Subcutaneous abdominal adipose tissue (tissue), 5 donors: ENCODE measurements at regions not wholly inside any gene's neighbourhood (a gene's known extent, or its start where the extent isn't known, plus 50 kb on each side); places are given as distances from the start of the nearest gene placed in this dataset.

ENCODE experiments used
- H3K27ac ChIP-seq: one replicate; pipeline ENCODE4 v1.7.0; 2013; ENCODE audit warnings: low read depth, mild to moderate bottlenecking, inconsistent platforms, low read length, moderate library complexity
- H3K27me3 ChIP-seq, 5 donors: one replicate each; pipeline ENCODE4 v1.7.0; 2013; ENCODE audit warnings: low read length in 5 of 5, inconsistent platforms in 1 of 5; ENCODE audit not compliant: control insufficient read depth in 5 of 5, insufficient read depth in 4 of 5
- H3K36me3 ChIP-seq, 5 donors: one replicate each; pipeline ENCODE4 v1.7.0; 2013; ENCODE audit warnings: low read length in 5 of 5; ENCODE audit not compliant: control insufficient read depth in 5 of 5, insufficient read depth in 5 of 5
- H3K4me1 ChIP-seq, 5 donors: one replicate each; pipeline ENCODE4 v1.7.0; 2013; ENCODE audit warnings: low read length in 5 of 5, mild to moderate bottlenecking in 3 of 5, moderate library complexity in 1 of 5; ENCODE audit not compliant: control insufficient read depth in 5 of 5, insufficient read depth in 5 of 5
- H3K4me3 ChIP-seq, 5 donors: one replicate each; pipeline ENCODE4 v1.7.0; 2013; ENCODE audit warnings: low read length in 5 of 5, low read depth in 1 of 5
- H3K9ac ChIP-seq, 5 donors: one replicate each; pipeline ENCODE4 v1.7.0; 2013; ENCODE audit warnings: low read length in 5 of 5, mild to moderate bottlenecking in 4 of 5, moderate library complexity in 3 of 5
- H3K9me3 ChIP-seq, 5 donors: one replicate each; pipeline ENCODE4 v1.7.0; 2013; ENCODE audit warnings: low read length in 5 of 5; ENCODE audit not compliant: control insufficient read depth in 5 of 5
- donor health status: healthy.
- donor health status: healthy.
- donor health status: healthy.
- donor health status: healthy.
- donor health status: healthy.

DNA sequence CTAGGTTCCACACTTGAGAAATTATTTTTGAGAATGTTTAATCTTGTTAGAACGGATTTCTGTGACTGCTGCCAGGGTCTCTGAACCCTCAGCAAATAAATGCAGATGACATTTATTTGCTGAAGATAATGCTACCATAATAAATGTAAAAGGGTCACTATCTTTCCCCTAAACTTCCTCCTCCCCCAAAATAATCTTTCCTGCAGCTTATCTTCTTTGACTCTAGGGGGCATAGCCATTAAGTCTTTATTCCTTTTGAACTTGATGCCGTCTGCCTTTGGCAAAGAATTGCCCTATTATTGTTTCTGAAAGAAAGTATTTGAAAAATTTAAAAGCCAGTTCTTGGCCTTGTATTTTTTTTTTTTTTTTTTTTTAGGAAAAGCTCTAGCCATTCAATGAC lies 63.6 kb upstream of the ACSL3 start:
- no peak overlapping the region for H3K9ac ChIP-seq
- no peaks in the 10 kb centered on the region for H3K9me3 ChIP-seq
- H3K4me3 ChIP-seq: no peak overlapping the region
- H3K4me1 ChIP-seq: peaks cover 8 to 21% (median 15%) of the 10 kb centered on the region in 5 donors
- no peaks in the 10 kb centered on the region for H3K27me3 ChIP-seq
- no peaks in the 10 kb centered on the region for H3K36me3 ChIP-seq
- no peak overlapping the region for H3K27ac ChIP-seq

- Histone ChIP-seq H3K4me3 (no peak overlapping the region), H3K9me3 (no peaks in the 10 kb centered on the region), H3K27me3 (no peaks in the 10 kb centered on the region), H3K9ac (no peak overlapping the region), H3K36me3 (no peaks in the 10 kb centered on the region), H3K27ac (no peak overlapping the region), H3K4me1 (peaks cover 5 to 17% (median 17%) of the 10 kb centered on the region in 5 donors)
Observed at GRCh38 chr2:222797871-222798270, 63.0 kb upstream of the ACSL3 start.

DNA sequence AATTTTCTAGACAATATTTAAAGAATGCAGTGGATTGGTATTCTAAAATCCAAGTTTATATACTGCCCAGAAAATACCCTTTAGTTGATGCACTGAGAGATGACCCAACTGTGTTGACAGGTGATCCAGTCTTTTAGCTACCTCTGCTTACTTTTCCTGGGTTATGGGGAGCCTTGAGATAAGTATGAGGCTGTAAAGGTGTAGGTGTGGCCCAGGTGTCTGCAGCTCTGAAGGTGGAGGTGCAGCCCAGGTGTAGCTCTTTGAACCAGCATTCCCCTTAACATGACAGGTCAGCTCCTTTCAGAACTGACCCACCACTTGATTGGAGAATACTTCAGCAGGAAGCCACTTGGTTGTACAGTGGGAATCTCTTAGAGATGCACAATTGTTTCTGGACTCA lies 62.3 kb upstream of the ACSL3 start:
- Histone ChIP-seq H3K9me3 (no peaks in the 10 kb centered on the region), H3K4me3 (no peak overlapping the region), H3K4me1 (peaks cover 5 to 19% (median 17%) of the 10 kb centered on the region in 5 donors), H3K27ac (no peak overlapping the region), H3K27me3 (no peaks in the 10 kb centered on the region), H3K9ac (no peak overlapping the region), H3K36me3 (no peaks in the 10 kb centered on the region)

- Histone ChIP-seq H3K4me1 (peaks cover 5 to 19% (median 17%) of the 10 kb centered on the region in 5 donors), H3K27me3 (no peaks in the 10 kb centered on the region), H3K4me3 (no peak overlapping the region), H3K36me3 (no peaks in the 10 kb centered on the region), H3K9ac (no peak overlapping the region), H3K9me3 (no peaks in the 10 kb centered on the region), H3K27ac (no peak overlapping the region)
Observed at GRCh38 chr2:222799262-222799918, 61.4 kb upstream of the ACSL3 start.

DNA sequence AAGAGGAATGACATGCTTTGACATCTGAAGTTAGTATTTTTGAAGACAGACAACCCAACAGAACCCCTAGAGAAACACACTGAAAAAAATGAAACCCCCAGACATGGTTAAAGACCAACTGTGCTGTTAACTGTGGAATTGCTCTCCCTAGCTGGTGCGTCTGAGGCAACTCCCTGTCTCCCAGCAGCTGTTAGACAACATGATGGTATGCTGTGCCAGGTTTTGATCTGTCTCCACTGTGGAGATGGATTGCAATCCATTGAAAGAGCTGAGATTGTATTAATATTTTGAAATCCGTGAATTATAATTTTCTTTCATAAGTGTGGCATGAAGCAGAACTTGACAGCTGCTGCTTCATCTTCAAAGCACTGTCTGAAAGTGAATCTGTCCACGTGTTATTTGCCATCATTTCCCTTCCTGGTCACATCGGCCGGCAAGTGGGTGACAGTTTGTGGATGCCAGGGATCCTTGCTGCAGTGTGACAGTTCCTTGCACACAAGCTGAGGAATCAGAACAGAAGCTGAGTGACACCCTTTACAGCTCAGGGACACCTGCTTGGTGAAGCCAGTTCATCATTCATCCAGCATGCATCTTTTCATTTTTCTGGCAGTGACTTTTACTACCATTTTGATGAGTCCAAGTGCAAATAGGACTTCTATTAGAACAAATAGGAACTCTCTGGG lies 58.2 kb upstream of the ACSL3 start:
- no peak overlapping the region for H3K4me3 ChIP-seq
- no peak overlapping the region for H3K9ac ChIP-seq
- peaks cover 0 to 20% (median 14%) of the 10 kb centered on the region in 5 donors for H3K4me1 ChIP-seq
- no peaks in the 10 kb centered on the region for H3K27me3 ChIP-seq
- no peaks in the 10 kb centered on the region for H3K9me3 ChIP-seq
- H3K27ac ChIP-seq: no peak overlapping the region
- no peaks in the 10 kb centered on the region for H3K36me3 ChIP-seq

GRCh38 chr2:222804351-222804750 lies 56.5 kb upstream of the ACSL3 start:
- no peak overlapping the region for H3K27ac ChIP-seq
- H3K36me3 ChIP-seq: no peaks in the 10 kb centered on the region
- H3K9ac ChIP-seq: no peak overlapping the region
- H3K4me1 ChIP-seq: peaks cover 0 to 19% (median 14%) of the 10 kb centered on the region in 5 donors
- no peaks in the 10 kb centered on the region for H3K27me3 ChIP-seq
- no peaks in the 10 kb centered on the region for H3K9me3 ChIP-seq
- no peak overlapping the region for H3K4me3 ChIP-seq

DNA sequence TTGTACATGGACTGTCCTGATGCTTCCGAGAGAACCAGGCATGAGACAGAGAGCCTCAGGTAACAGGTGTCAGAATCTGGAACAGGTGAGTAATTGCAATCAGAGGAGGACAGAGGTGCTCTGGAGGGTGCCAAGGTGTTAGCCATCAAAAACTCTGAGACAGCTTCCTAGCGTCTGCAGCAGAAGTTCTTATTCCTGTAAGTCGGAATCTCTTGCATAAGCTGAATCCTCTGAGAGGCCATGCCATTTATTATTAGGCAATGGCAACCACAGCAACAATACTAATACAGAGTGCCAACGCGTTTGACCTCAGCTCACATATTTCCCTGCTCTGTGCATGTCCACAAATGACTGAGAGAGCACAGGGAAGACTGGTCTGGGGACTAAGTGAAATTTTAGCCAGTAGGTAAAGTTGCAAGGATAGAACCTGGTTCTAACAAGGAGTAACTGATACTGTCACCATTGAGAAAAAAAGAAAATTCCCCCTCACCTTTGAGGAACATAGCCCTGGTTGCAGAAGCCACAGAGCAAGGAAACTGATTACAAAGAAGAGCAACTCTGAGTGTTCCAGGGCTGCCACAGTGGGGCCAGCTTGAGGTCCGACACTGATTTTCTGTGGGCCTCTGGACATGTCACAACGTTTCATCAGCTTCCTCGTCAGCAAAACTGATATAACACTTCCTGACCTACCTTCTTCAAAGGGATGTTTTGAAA lies 55.1 kb upstream of the ACSL3 start:
- Histone ChIP-seq H3K27ac (no peak overlapping the region), H3K9me3 (no peaks in the 10 kb centered on the region), H3K9ac (no peak overlapping the region), H3K4me1 (peaks cover 0 to 19% (median 14%) of the 10 kb centered on the region in 5 donors), H3K27me3 (no peaks in the 10 kb centered on the region), H3K4me3 (no peak overlapping the region), H3K36me3 (no peaks in the 10 kb centered on the region)

DNA sequence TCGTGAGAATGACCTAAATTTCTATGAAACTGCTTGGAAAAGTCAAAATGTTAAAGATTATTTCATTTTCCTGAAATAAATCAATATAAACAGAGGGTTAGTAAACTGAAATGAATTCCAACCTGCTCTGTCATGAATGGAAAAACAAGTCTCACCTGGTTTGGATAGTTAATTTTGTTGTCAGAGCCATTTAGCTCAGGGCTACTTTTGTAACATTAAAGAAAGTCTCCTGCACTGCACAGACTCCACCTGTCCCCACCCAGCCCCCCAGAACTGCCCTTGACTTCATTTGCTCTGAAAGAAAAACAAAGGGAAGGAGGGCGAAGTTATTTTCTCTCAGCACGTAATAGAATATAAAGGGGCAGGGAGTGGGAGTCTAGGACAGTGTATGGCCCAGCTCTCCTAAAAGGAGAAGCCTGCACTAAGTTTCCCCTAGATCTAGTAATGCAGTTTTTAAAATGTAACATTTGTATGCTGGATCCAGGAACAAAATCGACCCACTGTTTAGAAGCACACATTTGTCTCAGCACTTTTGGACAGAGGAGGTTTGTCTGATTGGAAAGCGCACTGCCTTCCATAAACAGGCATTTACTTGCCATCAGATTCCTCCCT lies 54.2 kb upstream of the ACSL3 start:
- no peak overlapping the region for H3K9ac ChIP-seq
- peaks cover 0 to 19% (median 14%) of the 10 kb centered on the region in 5 donors for H3K4me1 ChIP-seq
- no peak overlapping the region for H3K4me3 ChIP-seq
- H3K27ac ChIP-seq: no peak overlapping the region
- H3K36me3 ChIP-seq: no peaks in the 10 kb centered on the region
- H3K9me3 ChIP-seq: no peaks in the 10 kb centered on the region
- H3K27me3 ChIP-seq: no peaks in the 10 kb centered on the region

GRCh38 chr2:222807431-222807830 lies 53.4 kb upstream of the ACSL3 start:
- no peaks in the 10 kb centered on the region for H3K27me3 ChIP-seq
- no peak overlapping the region for H3K4me3 ChIP-seq
- H3K27ac ChIP-seq: no peak overlapping the region
- H3K36me3 ChIP-seq: no peaks in the 10 kb centered on the region
- no peak overlapping the region for H3K9ac ChIP-seq
- H3K4me1 ChIP-seq: peaks cover 0 to 18% (median 14%) of the 10 kb centered on the region in 5 donors
- no peaks in the 10 kb centered on the region for H3K9me3 ChIP-seq

DNA sequence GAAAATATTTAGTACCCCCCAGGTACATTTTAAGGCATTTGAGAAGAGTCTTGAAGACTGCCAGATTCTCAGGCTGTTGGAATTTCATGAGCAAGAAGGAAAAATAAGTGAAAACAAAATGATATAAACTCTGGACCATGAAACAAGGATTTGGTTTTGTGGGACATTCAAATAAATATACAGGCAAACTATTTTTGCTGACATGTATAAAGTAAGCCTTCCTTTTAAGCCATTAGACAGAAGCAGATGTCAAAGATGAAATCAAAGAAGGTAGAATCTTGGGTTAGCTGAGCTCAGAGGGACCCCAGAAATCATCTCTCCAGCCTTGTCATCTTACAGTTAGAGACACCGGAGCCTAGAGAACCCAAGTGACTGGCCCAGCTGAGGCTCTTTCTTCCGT lies 51.3 kb upstream of the ACSL3 start:
- Histone ChIP-seq H3K4me1 (peaks cover 0 to 14% (median 10%) of the 10 kb centered on the region in 5 donors), H3K27ac (no peak overlapping the region)

More for the DNA sequence above, 51.3 kb upstream of the ACSL3 start:
- H3K4me3 ChIP-seq: no peak overlapping the region
- no peak overlapping the region for H3K9ac ChIP-seq
- H3K27me3 ChIP-seq: no peaks in the 10 kb centered on the region
- no peaks in the 10 kb centered on the region for H3K36me3 ChIP-seq
- H3K9me3 ChIP-seq: no peaks in the 10 kb centered on the region
